Esophagus muscularis mucosa (tissue), 4 donors: ENCODE measurements at regions not wholly inside any gene's neighbourhood (a gene's known extent, or its start where the extent isn't known, plus 50 kb on each side); places are given as distances from the start of the nearest gene placed in this dataset.

ENCODE experiments used
- DNase-seq: peaks from one replicate; pipeline ENCODE4 v3.0.0-alpha.2; 2017; ENCODE audit errors: extremely low spot score
- H3K27ac ChIP-seq, 4 donors: fragments of 200-600 bp; sonication (generic); replicated peaks in 1 of 4; 1 replicate in 3 of 4; 2 replicates in 1 of 4; pipeline ENCODE4 v1.5.1; 2016 to 2019; ENCODE audit warnings: mild to moderate bottlenecking in 1 of 4
- H3K27me3 ChIP-seq, 4 donors: fragments of 200-600 bp; sonication (generic); one replicate each; pipeline versions ENCODE4 v1.5.1 to v1.6.0; 2016 to 2019
- H3K36me3 ChIP-seq, 4 donors: fragments of 200-600 bp; sonication (generic); one replicate each; pipeline ENCODE4 v1.5.1; 2016 to 2019
- H3K4me1 ChIP-seq, 4 donors: fragments of 200-600 bp; sonication (generic); one replicate each; pipeline ENCODE4 v1.5.1; 2016 to 2019
- H3K4me3 ChIP-seq, 4 donors: fragments of 200-600 bp; sonication (generic); 1 replicate in 2 of 4; 2 replicates in 2 of 4; pipeline ENCODE4 v1.5.1; 2016 to 2019; ENCODE audit warnings: mild to moderate bottlenecking in 4 of 4, moderate library complexity in 1 of 4
- H3K9me3 ChIP-seq, 4 donors: fragments of 200-600 bp; sonication (generic); 1 replicate in 3 of 4; 2 replicates in 1 of 4; pipeline ENCODE4 v1.5.1; 2016 to 2019
- EP300 ChIP-seq: sonication (generic); formaldehyde crosslinking; IDR thresholded peaks from one replicate; pipeline ENCODE4 v1.6.1; 2017; ENCODE audit warnings: antibody characterized with exemption
- POLR2A ChIP-seq: fragments of 450-650 bp; IDR thresholded peaks from one replicate; pipeline ENCODE4 v1.6.1; 2017; ENCODE audit warnings: antibody characterized with exemption, moderate library complexity, mild to moderate bottlenecking, low read depth
- POLR2AphosphoS5 ChIP-seq, 2 donors: sonication (generic); formaldehyde crosslinking; IDR thresholded peaks; one replicate each; pipeline ENCODE4 v1.6.1; 2017; ENCODE audit warnings: antibody characterized with exemption in 2 of 2
- WGBS: methylation state at CpG from one replicate; pipeline ENCODE4 v1.1.5; 2018; 5-methylcytosine and 5-hydroxymethylcytosine counted together
- intact Hi-C: fragments of 100-400 bp; cut with DNase I; formaldehyde crosslinking; loops from one replicate; pipeline ENCODE4 v1.15.1; 2023
- TF ChIP-seq, protein P1 (sequence below), 3 experiments: fragments of 200-600 bp in 2 of 3; fragments of 450-650 bp in 1 of 3; sonication (generic) in 2 of 3; IDR thresholded peaks; one replicate each; pipeline ENCODE4 v1.5.1; 2017 to 2019; ENCODE audit warnings: antibody characterized with exemption in 3 of 3, mild to moderate bottlenecking in 2 of 3, moderate library complexity in 1 of 3

GRCh38 chr3:176692966-176693785, 504.1 kb downstream of the TBL1XR1 start:
- H3K4me1 ChIP-seq: no peaks in the 10 kb centered on the region
- intact Hi-C loops: no loop called here
- no peak for TF ChIP-seq POLR2AphosphoS5 (IDR thresholded peaks at IDR 0.05)
- WGBS: 94% methylated on average over 4 of the region's 4 CpGs
- no peak overlapping the region for H3K4me3 ChIP-seq
- DNase-seq: no peak
- H3K27ac ChIP-seq: no peak overlapping the region
- H3K36me3 ChIP-seq: no peaks in the 10 kb centered on the region
- no peaks in the 10 kb centered on the region for H3K27me3 ChIP-seq
- H3K9me3 ChIP-seq: no peaks in the 10 kb centered on the region

- intact Hi-C loops: no loop called here
- Histone ChIP-seq H3K27ac (no peak overlapping the region), H3K36me3 (no peaks in the 10 kb centered on the region), H3K4me1 (no peaks in the 10 kb centered on the region), H3K9me3 (no peaks in the 10 kb centered on the region), H3K4me3 (no peak overlapping the region), H3K27me3 (no peaks in the 10 kb centered on the region)
- 67% methylated on average over 8 of the region's 8 CpGs for WGBS
- no peak for DNase-seq
- TF ChIP-seq EP300 (no peak), POLR2A (no peak), POLR2AphosphoS5 (IDR thresholded peaks at IDR 0.05) (no peak)
- TF ChIP-seq, protein P1, sequence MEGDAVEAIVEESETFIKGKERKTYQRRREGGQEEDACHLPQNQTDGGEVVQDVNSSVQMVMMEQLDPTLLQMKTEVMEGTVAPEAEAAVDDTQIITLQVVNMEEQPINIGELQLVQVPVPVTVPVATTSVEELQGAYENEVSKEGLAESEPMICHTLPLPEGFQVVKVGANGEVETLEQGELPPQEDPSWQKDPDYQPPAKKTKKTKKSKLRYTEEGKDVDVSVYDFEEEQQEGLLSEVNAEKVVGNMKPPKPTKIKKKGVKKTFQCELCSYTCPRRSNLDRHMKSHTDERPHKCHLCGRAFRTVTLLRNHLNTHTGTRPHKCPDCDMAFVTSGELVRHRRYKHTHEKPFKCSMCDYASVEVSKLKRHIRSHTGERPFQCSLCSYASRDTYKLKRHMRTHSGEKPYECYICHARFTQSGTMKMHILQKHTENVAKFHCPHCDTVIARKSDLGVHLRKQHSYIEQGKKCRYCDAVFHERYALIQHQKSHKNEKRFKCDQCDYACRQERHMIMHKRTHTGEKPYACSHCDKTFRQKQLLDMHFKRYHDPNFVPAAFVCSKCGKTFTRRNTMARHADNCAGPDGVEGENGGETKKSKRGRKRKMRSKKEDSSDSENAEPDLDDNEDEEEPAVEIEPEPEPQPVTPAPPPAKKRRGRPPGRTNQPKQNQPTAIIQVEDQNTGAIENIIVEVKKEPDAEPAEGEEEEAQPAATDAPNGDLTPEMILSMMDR (IDR thresholded peaks at IDR 0.05): no peak
Observed at GRCh38 chr3:176692199-176692965, 504.9 kb downstream of the TBL1XR1 start.

DNA sequence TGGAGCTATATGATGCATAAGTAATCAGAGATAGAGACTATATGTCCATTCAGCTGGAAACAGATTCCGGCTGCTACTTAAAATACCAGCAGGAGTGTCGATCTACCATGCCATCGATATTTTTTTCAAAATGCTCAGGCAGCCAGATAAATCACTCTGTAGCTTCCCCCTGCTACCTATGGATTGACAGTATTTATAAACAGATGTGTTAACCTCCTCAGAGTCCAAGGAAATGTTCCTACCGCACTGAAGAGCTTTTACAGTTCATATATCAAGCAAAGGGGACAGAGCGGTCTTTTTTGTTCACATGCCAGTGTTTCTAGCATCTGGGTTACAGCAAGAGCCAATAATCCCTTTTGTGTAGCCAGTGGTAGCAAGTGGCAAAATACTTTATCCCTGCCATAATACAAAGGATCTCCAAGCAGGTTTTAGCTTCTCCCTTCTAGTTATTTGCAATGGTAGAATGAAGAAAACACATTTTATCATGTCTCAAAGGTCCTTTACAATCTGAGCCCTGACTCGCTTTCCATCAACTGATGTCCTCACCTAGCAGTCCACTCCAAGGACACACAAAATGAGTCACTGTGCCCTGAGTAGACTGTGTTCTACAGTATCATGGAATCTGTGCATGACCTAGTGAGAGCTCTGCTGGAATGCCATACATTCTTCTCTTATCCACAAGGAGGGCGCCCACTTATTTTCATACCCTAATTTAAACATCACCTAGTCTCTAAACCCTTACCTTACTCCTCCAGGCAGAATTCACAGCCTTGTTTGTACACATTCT, 507.0 kb downstream of the TBL1XR1 start:
- no peaks in the 10 kb centered on the region for H3K9me3 ChIP-seq
- no peak for DNase-seq
- no peak overlapping the region for H3K27ac ChIP-seq
- TF ChIP-seq POLR2A: no peak
- TF ChIP-seq, protein P1 (IDR thresholded peaks at IDR 0.05): no peak
- no peak for TF ChIP-seq EP300
- no peak for TF ChIP-seq POLR2AphosphoS5 (IDR thresholded peaks at IDR 0.05)
- no peak overlapping the region for H3K4me3 ChIP-seq
- WGBS: 60% methylated on average over 7 of the region's 7 CpGs
- no peaks in the 10 kb centered on the region for H3K27me3 ChIP-seq
- H3K36me3 ChIP-seq: no peaks in the 10 kb centered on the region
- no peaks in the 10 kb centered on the region for H3K4me1 ChIP-seq
- intact Hi-C loops: no loop called here

- WGBS: 89% methylated on average over 2 of the region's 2 CpGs
Observed at GRCh38 chr3:176687754-176688153, 509.5 kb downstream of the TBL1XR1 start.

More at GRCh38 chr3:176687754-176688153, 509.5 kb downstream of the TBL1XR1 start:
- Histone ChIP-seq H3K4me3 (no peak overlapping the region), H3K9me3 (peaks cover 0 to 16% (median 4%) of the 10 kb centered on the region in 4 donors), H3K27ac (no peak overlapping the region), H3K4me1 (no peaks in the 10 kb centered on the region), H3K27me3 (no peaks in the 10 kb centered on the region), H3K36me3 (no peaks in the 10 kb centered on the region)
- no peak for DNase-seq
- intact Hi-C loops: no loop called here
- TF ChIP-seq, protein P1 (IDR thresholded peaks at IDR 0.05): no peak
- TF ChIP-seq POLR2A (no peak), EP300 (no peak), POLR2AphosphoS5 (IDR thresholded peaks at IDR 0.05) (no peak)
